ENCODE measurements at regions not wholly inside any gene's neighbourhood (a gene's known extent, or its start where the extent isn't known, plus 50 kb on each side); places are given as distances from the start of the nearest gene placed in this dataset.

- Histone ChIP-seq H3K79me2 (ENCODE audit: control insufficient read depth, insufficient read depth, low read length) (no peaks in the 10 kb centered on the region), H2AFZ (ENCODE audit: low read length) (no peak overlapping the region), H3K4me3 (replicated peaks in 1 of 4; ENCODE audit: control extremely low read depth in 1 of 4, insufficient read depth in 1 of 4, low read depth in 3 of 4, low read length in 4 of 4) (no peak overlapping the region), H3K4me2 (ENCODE audit: extremely low read depth, insufficient read depth, low read length) (no peak overlapping the region), H3K9me3 (ENCODE audit: control insufficient read depth, insufficient read depth, low read depth, low read length) (no peaks in the 10 kb centered on the region), H3K36me3 (ENCODE audit: control insufficient read depth, insufficient read depth, low read length) (no peaks in the 10 kb centered on the region), H3K27ac (ENCODE audit: insufficient read depth, low read length) (no peak overlapping the region), H4K20me1 (ENCODE audit: control insufficient read depth, extremely low read depth, insufficient read depth, low read length) (no peaks in the 10 kb centered on the region), H3K27me3 (ENCODE audit: control insufficient read depth, insufficient read depth, low read length) (no peaks in the 10 kb centered on the region), H3K4me1 (ENCODE audit: control insufficient read depth, extremely low read depth, insufficient read depth, low read length) (no peaks in the 10 kb centered on the region), H3K9ac (ENCODE audit: insufficient read depth, low read length) (no peak overlapping the region)
- TF ChIP-seq EZH2 (IDR thresholded peaks at IDR 0.05; ENCODE audit: low read length, missing control alignments) (no peak), CTCF (conservative IDR thresholded peaks at IDR 0.05 in 1 of 2, IDR thresholded peaks at IDR 0.05 in 1 of 2; ENCODE audit: low read depth in 1 of 2, low read length in 2 of 2) (no peak)
- DNase-seq (ENCODE audit: low read depth in 2 of 2) = peak in 1 of 2 donors; percentile 72
These were observed 237.6 kb upstream of the CCNH start for GRCh38 chr5:87650284-87650683.

DNA sequence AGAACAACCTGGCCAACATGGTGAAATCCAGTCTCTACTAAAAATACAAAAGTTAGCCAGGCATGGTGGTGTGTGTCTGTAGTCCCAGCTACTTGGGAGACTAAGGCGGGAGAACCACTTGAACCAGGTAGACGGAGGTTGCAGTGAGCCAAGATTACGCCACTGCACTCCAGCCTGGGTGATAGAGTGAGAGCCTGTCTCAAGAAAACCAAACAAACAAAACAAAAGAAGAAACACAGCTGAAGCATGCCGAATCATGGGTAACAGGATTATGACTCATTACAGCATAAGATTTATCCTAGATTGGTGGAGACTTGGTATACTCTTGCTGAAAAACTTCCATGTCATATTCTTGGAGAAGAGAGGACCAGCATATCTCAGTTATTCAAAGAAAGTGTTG, 236.7 kb upstream of the CCNH start:
- Histone ChIP-seq H3K27ac (ENCODE audit: insufficient read depth, low read length) (no peak overlapping the region), H2AFZ (ENCODE audit: low read length) (no peak overlapping the region), H4K20me1 (ENCODE audit: control insufficient read depth, extremely low read depth, insufficient read depth, low read length) (no peaks in the 10 kb centered on the region), H3K4me2 (ENCODE audit: extremely low read depth, insufficient read depth, low read length) (no peak overlapping the region), H3K79me2 (ENCODE audit: control insufficient read depth, insufficient read depth, low read length) (no peaks in the 10 kb centered on the region), H3K27me3 (ENCODE audit: control insufficient read depth, insufficient read depth, low read length) (no peaks in the 10 kb centered on the region), H3K4me3 (replicated peaks in 1 of 4; ENCODE audit: control extremely low read depth in 1 of 4, insufficient read depth in 1 of 4, low read depth in 3 of 4, low read length in 4 of 4) (no peak overlapping the region), H3K9ac (ENCODE audit: insufficient read depth, low read length) (no peak overlapping the region), H3K4me1 (ENCODE audit: control insufficient read depth, extremely low read depth, insufficient read depth, low read length) (no peaks in the 10 kb centered on the region), H3K9me3 (ENCODE audit: control insufficient read depth, insufficient read depth, low read depth, low read length) (no peaks in the 10 kb centered on the region), H3K36me3 (ENCODE audit: control insufficient read depth, insufficient read depth, low read length) (no peaks in the 10 kb centered on the region)
- TF ChIP-seq CTCF (conservative IDR thresholded peaks at IDR 0.05 in 1 of 2, IDR thresholded peaks at IDR 0.05 in 1 of 2; ENCODE audit: low read depth in 1 of 2, low read length in 2 of 2) = no peak
- no peak for TF ChIP-seq EZH2 (IDR thresholded peaks at IDR 0.05; ENCODE audit: low read length, missing control alignments)
- DNase-seq (ENCODE audit: low read depth in 2 of 2) = peak in 1 of 2 donors; percentile 44

DNA sequence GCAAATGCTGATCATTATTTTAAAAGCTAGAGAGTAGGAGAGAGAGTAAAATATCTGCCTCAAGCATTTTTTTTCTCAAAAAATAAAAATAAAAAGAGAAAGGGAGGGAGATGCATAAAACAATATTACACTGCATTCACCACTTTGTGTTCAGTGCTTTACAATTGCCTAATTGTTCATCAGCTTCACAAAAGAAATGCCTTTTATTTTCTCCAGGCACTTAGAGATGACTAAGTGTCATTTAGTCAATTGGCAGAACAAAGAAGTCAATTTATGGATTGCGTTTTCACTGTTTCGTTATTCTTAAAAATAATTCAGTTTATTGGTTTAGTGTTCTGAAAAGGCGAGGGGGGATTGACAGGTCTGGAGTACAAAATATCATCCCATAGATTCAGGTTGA, 232.5 kb upstream of the CCNH start:
- Histone ChIP-seq H2AFZ (ENCODE audit: low read length) (no peak overlapping the region), H3K4me3 (replicated peaks in 1 of 4; ENCODE audit: control extremely low read depth in 1 of 4, insufficient read depth in 1 of 4, low read depth in 3 of 4, low read length in 4 of 4) (no peak overlapping the region), H4K20me1 (ENCODE audit: control insufficient read depth, extremely low read depth, insufficient read depth, low read length) (no peaks in the 10 kb centered on the region), H3K36me3 (ENCODE audit: control insufficient read depth, insufficient read depth, low read length) (no peaks in the 10 kb centered on the region), H3K9ac (ENCODE audit: insufficient read depth, low read length) (no peak overlapping the region), H3K27me3 (ENCODE audit: control insufficient read depth, insufficient read depth, low read length) (no peaks in the 10 kb centered on the region), H3K4me1 (ENCODE audit: control insufficient read depth, extremely low read depth, insufficient read depth, low read length) (no peaks in the 10 kb centered on the region), H3K9me3 (ENCODE audit: control insufficient read depth, insufficient read depth, low read depth, low read length) (no peaks in the 10 kb centered on the region), H3K79me2 (ENCODE audit: control insufficient read depth, insufficient read depth, low read length) (no peaks in the 10 kb centered on the region), H3K4me2 (ENCODE audit: extremely low read depth, insufficient read depth, low read length) (no peak overlapping the region), H3K27ac (ENCODE audit: insufficient read depth, low read length) (no peak overlapping the region)
- TF ChIP-seq EZH2 (IDR thresholded peaks at IDR 0.05; ENCODE audit: low read length, missing control alignments) = no peak
- no peak for TF ChIP-seq CTCF (conservative IDR thresholded peaks at IDR 0.05 in 1 of 2, IDR thresholded peaks at IDR 0.05 in 1 of 2; ENCODE audit: low read depth in 1 of 2, low read length in 2 of 2)
- DNase-seq (ENCODE audit: low read depth in 2 of 2) = no peak
